HG02588 (cell line): ENCODE measurements at regions not wholly inside any gene's neighbourhood (a gene's known extent, or its start where the extent isn't known, plus 50 kb on each side); places are given as distances from the start of the nearest gene placed in this dataset.

Source experiments
- ATAC-seq: cut with Tn5 transposase; IDR thresholded peaks from one replicate; pipeline ENCODE4 v1.9.1; 2021; ENCODE audit warnings: mild to moderate bottlenecking, moderate library complexity; ENCODE audit not compliant: unreplicated experiment

DNA sequence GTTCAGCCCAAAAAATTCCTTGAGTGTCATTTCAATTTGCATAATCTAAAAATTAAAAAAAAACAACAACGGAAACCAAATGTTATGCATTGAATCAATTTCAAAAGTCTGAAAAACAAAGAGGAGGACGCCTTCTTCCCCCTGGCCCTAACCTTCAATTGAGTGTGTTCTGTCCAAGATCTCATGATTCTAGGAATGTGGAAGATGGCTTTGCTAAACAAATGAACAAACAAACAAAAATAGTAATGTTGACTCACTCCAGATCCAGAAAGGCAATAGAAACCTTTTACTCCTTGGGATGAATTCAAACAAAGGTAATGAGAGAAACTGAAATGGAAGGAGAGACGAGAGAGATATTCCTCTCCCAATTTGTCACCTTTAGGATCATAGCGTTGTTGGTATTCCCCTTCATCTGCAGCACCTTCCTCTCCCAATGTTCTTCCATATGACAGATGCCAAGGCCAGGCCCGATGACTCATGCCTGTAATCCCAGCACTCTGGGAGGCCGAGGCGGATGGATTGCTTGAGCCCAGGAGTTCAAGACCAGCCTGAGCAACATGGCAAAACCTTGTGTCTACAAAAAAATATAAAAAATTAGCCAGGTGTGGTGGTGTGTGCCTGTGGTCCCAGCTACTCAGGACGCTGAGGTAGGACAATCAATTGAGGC lies 109.2 kb upstream of the ADGRF1 start:
- ATAC-seq: no peak

DNA sequence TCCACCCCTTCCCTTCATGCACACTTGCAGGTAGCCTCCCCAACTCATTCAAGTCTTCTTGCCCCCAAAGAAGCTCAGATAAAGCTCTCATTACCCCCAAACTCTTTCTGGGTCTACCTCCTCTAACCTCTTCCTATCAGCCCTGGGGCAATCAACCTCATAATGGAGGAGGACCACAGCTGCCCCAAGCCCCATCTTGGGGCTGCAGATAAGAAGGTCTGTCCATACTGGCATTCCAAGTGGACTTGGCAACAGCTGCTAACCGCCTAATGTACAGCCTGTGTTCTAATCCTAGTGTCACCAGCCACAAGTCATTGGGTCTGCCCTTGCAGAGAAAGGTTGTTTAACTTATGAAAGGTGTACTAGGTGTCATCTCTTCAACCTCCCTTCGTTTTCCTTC lies 107.4 kb upstream of the ADGRF1 start:
- ATAC-seq: no peak

DNA sequence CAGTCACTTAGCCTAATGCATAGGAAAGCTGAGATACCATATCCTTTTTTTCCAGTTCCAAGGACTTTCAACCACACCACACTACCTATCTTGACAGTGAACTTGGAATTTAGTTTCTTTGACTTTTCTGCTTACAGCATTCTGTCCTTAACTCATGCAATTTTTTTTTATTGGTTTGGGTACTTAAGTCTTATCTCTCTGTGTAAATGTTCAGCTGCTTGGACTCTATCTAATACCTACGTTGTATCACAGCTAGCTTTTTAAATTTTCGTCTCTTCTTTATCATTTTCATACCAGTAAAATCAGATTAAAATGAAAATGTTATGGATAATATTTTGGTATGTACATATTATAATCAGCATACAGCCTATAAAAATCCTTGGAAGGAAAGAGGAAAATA lies 106.9 kb upstream of the ADGRF1 start:
- no peak for ATAC-seq

DNA sequence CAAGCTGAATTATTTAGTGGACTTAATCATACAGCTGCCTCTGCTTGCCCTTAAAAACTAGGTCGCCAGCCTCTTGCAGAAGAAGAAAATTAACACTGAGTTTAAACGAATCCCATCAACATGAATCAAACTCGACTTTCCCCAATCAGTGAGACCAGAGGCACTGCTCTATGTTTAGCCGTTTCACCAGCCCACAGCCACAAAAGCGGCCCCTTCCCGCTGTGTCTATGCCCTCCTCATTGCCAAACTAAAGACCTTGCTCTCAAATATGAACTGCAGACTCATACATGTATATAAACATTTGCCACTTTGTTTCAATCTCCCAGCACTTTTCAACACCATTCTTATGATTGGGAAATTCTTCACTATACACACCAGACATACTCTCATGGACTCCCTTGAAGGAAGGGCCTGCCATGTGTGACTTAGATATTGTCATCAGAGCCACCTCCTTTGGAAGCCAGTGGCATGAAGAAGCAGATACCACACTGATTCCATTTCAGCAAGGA lies 105.8 kb upstream of the ADGRF1 start:
- no peak for ATAC-seq

DNA sequence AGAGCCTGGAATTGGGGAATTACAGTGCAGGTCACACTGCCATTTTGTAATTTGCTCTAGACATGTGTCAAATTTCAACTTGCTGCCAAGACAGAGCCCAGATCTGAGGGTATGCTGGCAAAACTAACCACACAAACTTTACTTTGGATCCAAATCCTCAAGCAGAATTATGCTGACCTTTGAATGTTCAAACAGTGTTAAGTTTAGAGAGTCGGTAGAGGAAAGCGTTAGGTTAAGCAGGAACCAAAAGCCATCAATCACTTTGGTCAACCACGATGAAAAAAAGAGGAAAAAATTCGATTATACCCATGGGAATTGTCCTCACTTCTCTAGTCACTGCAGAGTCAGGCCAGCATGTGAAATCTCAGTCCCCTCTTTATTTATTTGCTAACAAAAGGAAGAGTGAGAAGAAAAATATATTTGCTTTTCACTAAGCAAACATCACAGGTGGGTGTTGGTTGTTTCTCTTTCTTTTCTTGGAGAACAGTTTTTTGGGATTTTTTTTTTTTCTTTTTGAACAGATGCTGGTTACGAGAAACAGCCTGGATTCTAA lies 105.1 kb upstream of the ADGRF1 start:
- ATAC-seq: no peak

DNA sequence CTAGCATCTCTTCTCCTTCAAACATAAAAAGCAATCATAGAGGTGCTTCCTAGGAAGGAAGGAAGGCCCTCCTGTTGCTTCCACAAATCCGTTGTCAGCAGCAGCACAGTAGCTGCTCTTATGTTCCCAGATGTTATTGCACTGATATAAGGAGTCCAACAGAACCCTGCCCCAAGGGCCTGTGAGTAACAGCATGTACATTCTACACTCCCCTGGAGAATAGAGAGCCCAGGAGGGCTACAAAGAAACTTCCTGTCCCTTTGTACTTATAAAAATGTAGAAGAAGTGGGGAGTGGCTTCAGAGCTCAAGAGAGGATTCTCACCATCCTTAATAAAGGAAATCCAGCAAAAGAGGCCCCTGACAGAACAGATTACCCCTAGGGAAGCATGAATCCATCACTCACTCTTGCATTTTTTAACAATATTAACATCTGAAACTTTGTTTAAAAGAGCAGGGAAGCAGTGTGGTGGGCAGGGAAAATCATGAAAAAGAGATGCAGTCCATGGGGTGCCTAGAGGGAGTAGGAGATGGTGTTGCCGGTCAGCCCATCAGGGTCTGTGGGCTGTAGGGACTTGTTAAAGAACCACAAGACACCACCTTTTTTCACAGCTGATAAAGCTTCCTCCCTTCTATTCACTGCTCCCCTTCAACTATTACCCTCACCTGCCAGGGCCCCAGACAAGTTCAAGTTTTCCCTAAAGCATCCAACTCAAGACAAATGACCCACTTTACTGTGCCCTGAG lies 104.5 kb upstream of the ADGRF1 start:
- ATAC-seq: no peak

DNA sequence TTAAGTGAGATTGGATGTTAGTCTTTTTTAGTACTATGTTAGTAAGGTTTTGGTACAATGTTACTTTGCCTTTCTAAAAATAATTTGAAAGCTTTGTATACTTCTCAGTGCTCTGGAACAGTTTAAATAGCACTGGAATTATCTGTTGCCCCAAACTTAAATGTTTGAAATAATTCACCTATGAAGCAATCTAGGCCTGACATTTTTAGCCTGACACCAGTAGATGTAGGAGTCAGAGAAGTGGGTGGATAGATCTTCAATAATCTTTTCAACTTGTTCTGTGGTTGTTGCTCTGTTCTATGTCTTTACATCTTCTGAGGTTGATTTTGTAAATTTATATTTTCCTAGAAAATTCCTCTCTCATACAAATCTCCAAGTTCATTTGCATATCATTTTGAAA lies 103.1 kb upstream of the ADGRF1 start:
- ATAC-seq: no peak

DNA sequence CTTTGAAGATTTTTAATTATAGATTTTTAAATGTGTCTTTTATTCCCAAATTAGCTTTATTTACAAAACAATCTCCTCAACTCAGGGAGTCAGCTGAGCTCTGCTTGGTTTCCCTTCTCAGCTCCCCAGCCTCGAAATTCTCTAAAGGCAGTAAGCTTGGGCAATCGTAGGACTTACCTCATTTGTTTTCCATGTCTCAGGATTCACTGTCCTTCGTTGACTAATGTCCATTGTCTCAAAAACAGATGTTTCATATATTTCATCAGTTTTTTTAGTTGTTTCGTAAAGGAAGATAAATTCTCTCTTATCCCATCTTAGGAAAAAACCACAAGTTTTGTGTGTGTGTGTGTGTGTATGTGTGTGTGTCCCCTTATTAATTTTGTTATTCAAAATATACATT lies 102.2 kb upstream of the ADGRF1 start:
- ATAC-seq: no peak

DNA sequence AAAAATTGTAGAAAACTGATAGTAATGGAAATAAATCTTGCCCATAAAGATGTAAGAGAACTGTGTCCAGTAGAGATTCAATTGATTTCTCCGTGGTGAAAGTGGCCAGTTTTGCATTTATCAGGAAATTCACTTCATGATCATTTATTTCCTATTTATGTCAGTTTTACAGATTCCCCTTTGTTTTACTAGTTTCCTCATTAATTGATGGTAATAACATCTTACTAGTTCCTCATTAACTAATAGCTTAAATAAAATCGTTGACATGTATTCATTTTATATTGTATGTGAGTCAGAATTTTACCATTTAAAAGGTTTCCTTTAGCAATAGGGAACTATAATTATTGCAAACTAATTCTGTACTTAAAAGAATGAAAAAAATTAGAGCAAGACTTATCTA lies 99.8 kb upstream of the ADGRF1 start:
- no peak for ATAC-seq

DNA sequence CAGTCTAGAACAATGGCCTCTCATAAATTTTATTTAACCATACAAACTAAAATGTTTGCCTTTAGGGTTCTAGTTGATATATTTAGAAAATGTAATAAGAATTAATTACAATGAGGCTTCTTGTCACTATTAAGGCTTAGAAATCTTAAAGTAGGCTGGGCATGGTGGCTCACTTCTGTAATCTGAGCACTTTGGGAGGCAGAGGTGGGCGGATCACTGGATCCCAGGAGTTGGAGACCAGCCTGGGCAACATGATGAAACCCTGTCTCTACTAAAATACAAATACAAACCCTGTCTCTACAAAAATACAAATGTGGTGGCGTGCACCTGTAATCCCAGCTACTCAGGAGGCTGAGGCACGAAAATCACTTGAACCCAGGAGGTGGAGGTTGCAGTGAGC lies 99.0 kb upstream of the ADGRF1 start:
- ATAC-seq: no peak

DNA sequence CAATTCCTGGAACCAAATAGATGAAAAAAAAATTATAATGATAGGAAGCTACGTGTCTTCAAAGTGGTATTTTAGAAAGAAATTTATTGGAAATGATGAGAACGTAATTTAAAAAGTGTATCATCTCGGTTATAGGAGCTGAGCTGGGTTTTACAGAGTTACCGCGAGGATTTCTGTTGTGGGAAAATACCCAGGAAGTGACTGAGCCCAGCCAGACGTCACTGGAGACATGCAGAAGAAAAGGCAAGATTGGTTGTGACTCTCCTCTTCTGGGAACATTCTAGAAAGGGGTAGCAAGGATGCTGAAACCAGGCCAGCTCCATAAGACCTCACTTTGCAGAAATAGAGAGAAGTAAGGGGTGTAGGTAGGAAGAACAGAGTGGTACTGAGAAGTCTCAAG lies 95.9 kb upstream of the ADGRF1 start:
- no peak for ATAC-seq

DNA sequence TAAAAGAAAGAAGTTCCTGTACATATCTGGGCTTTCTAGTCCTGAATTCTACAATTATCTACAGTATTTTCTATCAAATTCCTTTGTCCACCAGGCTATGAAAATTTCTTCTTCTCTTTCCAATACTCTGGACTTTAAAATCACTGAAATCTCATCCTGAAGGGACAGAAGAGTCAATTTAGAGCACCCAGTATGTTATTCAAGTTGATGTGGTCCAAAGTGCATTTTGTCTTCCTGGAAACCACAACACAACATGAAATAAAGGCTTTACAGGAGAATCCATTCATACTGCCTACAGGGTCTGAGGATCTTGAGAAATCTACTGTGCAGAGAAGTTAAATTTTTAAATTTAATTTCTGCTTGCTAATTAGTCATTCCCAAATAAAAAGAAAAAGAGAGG lies 94.9 kb upstream of the ADGRF1 start:
- ATAC-seq: no peak

DNA sequence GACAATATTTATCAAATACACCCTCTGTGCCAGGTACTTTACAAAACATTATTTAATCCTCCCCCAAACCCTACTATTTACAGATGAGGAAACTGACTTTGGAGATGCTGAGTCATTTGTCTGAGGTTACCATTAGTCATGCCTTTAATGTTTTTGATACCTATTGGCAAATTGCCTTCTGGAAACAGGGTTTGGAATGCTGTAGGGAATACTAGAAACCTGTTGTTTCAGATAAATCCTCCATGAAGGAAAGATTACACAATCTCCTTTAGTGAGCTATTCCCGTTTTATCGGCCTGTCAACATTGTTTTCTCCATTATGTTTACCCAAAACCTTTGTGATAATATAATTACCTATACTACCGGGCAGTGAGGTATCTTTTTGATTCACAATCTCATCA lies 93.6 kb upstream of the ADGRF1 start:
- ATAC-seq: no peak

DNA sequence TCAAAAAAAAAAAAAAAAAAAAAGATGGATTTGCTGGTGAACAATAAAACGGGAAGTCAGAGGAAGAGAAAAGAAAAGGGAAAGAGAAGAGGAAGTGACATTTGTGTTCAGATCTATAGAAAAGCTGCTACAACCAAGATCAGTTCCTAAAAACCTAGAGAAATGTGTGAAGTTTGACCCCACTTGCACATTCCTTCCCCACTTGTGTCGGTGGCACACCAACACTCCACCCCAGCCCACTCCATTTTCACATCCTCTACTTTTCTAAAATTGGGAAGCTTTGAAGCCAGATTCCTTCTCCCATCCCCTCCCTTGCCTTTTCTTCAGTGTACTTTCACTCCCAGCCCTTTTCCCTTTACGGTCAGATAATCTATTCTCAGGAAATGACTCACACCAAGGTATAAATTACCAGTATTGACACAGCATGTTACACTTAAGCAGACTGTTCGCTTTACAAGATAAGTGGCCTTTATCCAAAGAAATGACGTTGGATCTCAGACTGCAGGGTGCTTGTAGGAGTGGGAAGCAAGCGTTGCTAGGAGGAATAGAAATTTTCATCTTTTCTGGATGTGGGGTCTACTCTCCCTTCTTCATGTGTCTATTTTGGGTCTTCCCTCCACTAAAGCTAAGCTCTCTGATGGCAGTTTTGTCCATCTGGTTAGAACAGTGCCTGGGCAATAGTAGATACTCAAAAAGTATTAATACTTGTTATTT lies 92.5 kb upstream of the ADGRF1 start:
- no peak for ATAC-seq

DNA sequence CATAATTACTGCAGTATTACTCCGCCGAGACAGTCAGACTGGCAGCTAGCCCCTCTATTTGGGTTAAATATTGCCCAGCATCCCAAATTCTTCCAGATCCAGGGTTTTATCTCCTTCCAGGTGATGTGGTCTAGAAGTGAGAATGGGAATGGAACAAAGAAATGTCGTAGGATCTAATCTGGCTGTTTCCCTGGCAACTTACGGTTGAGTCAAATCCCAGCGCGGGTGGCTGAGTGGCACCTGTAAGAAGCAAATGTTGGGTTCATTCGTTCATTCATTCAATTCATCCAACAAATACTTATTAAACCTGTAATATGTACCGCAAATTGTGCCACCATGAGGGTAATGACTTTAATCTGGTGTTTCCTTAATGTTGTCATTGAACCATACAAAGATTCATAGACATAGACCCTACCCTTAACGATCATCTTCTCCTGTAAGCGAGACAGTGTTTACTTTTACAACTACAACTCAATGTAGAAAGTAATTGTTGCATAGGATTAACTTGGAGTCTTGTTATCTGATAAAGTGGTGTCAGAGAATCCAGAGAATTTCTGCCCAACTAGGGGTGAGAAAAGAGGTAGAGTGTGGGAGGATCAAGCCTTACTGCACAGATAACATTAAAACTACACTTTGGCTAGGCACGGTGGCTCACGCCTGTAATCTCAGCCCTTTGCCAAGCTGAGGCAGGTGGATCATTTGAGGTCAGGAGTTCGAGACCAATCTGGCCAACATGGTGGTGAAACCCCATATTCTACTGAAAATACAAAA lies 91.3 kb upstream of the ADGRF1 start:
- no peak for ATAC-seq

DNA sequence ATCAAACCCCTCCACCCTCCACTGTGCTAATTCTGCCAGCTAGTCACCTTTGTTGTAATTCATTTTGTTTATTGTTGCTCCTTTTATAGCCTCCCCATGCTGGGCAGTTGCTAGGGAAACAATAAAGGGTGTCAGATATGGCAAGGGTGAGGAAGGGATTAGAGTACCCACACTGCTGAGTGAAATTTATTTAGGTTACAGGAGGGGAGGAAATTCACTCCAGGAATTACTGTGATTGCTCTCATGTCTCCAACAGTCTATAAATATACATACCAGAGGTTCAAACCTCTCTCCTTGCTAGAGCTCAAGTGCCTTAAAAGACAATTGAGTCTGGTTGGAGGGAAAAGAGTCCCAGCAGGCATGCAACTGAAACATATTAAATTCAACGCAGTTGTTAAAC lies 90.6 kb upstream of the ADGRF1 start:
- ATAC-seq: no peak

DNA sequence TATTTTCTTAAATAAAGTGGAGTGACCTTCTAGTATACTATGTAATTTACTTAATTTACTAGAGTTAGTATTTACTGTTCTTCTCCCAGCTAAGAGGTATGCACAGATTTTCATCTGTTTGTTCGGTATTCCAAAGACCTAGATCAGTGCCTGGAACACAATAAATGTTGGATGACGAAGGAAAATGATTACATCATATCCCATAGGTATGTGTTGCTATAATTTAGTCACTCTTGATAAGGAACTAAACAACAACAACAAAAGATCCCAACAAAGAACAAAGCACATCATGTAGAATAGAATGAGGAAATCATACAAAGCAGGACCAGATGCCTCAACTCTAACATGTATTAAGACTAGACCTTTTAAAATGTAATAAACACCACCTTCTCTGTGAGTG lies 89.6 kb upstream of the ADGRF1 start:
- ATAC-seq: no peak

DNA sequence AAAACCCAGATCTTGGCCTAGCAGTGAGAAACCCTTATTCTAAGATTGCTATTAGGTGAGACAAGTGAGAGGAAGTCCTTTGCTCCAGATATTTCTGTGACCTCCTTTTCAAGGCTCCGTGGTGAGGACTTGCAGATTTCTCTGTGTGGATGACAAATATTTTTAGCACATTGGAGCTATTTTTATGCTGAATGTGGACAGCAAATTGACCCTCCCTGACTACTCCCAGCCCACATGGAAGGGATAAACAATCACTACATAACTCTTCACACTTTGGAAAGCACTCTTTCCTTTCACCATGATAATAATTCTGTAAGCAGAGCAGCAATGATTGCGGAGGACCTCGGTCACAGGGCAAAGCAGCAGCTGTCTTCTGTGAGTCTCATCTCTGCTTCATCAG lies 88.0 kb upstream of the ADGRF1 start:
- ATAC-seq: no peak

DNA sequence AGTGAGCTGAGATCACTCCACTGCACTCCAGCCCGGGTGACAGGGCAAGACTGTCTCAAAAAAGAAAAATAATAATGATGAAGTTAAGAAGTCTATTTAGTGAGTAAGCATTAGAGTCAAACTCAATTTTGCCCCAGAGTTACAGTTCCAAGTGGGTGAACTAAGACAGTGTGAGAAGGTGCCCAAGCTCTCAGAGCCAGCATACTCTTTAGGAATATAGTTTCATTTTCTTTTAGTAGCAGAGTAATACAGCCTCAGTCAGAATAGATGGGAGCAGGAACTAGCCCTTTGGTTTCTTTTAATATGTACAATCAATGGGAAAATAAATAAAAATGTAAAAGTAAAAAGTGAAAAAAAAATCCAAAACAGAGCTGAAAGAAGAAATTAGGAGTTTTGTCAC lies 87.0 kb upstream of the ADGRF1 start:
- ATAC-seq: no peak

DNA sequence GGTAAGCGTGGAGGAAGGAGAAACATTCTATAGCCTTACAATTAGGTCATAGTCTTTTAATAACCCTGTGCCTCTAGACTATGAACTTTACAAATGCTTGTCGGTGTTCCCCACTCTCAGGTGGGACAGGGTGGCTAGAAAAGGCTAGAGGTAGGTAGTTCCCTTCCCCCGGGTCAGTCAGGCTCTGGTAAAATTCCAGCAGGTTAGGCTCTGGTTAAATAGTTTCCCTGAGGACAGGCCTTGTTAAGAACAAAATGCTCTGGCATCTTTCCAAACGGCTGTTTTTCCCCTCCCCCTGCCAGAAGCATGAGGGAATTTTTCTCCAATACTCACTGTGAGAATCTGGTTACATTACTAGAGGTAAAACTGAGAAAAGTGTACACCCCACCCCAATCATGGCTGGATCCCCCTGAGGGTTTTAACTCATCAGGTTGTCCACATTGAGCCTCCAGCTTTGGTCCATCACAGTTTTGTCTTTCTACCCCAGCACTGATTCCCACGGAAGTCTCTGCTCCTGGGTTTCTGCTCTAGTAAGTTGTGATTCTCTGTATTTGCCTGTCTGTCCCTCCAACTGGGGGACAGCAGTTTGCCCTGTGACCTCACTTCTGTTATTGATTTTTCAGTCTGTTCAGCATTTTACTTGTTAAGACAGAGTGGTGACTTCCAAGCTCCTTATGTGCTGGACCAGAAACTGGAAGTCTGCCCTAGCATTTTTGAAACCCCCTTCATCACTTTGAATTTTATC lies 84.7 kb upstream of the ADGRF1 start:
- ATAC-seq: no peak
